ENCODE measurements at regions not wholly inside any gene's neighbourhood (a gene's known extent, or its start where the extent isn't known, plus 50 kb on each side); places are given as distances from the start of the nearest gene placed in this dataset.

DNA sequence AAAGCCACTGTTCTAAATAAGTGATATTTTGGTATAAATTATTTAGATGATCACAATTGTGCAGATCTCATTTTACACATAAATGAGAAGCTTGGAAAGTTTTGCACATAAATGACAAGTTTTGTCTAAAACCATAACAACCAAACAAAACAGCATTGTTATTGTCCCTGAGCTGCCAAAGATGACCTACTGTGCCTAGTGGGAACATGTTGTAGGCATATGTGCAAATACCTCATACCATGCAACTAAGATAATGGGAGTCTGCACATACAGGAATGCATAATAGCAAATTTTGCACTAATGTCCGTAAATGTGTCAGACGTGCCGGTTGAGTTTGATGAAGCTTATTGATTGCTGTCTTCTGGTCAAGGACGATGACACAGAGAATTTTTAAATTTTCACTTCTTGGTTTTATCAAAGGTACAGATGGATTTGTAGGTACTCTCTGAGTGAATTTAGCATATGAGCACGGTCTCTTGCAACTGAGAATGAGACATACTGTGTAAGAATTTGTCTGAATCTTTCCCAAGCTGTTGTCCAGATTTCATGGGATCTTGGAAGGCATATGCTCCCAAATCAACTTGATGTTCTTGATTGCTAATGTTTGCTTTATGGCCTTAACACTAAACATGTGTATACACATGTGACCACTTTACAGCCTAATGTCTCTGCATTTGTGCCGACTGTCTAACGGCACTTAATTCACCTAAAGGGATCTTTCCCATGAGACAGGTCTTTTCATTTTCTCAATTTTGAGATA is 1133.5 kb downstream of the FAT4 start:
- ChIA-PET POLR2A (no interaction called here), CTCF (ENCODE audit: low intra/inter-chr PET ratio, low total read pairs) (no interaction called here)
- H4K20me1 ChIP-seq (ENCODE audit: insufficient read depth, low read length) = no peaks in the 10 kb centered on the region
- no peak for DNase-seq (ENCODE audit: low spot score)
- BruUV-seq (replicated peaks) = no TSS peak
- intact Hi-C loops (cut with micrococcal nuclease; ENCODE audit: unreplicated experiment) (no loop called here), in situ Hi-C loops (cut with HindIII; ENCODE audit: extremely low pct_ligation_motif_present, low pct_unique_long_range_greater_than_20kb) (no loop called here)
- no peak overlapping the region for H2AFZ ChIP-seq (ENCODE audit: low read length)
- H3K27ac ChIP-seq (ENCODE audit: extremely low read length, insufficient read depth, low read length) = no peak overlapping the region
- ATAC-seq = no peak
- TF ChIP-seq IRF2 (CRISPR knock-in tag; IDR thresholded peaks at IDR 0.05) (no peak), ZNF674 (CRISPR knock-in tag; IDR thresholded peaks at IDR 0.05; ENCODE audit: low read depth) (no peak), ZNF552 (CRISPR knock-in tag; IDR thresholded peaks at IDR 0.05; ENCODE audit: borderline replicate concordance) (no peak), NFE2 (CRISPR knock-in tag; IDR thresholded peaks at IDR 0.05) (no peak)
- TF ChIP-seq, protein P1, sequence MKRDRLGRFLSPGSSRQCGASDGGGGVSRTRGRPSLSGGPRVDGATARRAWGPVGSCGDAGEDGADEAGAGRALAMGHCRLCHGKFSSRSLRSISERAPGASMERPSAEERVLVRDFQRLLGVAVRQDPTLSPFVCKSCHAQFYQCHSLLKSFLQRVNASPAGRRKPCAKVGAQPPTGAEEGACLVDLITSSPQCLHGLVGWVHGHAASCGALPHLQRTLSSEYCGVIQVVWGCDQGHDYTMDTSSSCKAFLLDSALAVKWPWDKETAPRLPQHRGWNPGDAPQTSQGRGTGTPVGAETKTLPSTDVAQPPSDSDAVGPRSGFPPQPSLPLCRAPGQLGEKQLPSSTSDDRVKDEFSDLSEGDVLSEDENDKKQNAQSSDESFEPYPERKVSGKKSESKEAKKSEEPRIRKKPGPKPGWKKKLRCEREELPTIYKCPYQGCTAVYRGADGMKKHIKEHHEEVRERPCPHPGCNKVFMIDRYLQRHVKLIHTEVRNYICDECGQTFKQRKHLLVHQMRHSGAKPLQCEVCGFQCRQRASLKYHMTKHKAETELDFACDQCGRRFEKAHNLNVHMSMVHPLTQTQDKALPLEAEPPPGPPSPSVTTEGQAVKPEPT (CRISPR knock-in tag; IDR thresholded peaks at IDR 0.05; ENCODE audit: low read depth) = no peak
- TF ChIP-seq, protein P2, sequence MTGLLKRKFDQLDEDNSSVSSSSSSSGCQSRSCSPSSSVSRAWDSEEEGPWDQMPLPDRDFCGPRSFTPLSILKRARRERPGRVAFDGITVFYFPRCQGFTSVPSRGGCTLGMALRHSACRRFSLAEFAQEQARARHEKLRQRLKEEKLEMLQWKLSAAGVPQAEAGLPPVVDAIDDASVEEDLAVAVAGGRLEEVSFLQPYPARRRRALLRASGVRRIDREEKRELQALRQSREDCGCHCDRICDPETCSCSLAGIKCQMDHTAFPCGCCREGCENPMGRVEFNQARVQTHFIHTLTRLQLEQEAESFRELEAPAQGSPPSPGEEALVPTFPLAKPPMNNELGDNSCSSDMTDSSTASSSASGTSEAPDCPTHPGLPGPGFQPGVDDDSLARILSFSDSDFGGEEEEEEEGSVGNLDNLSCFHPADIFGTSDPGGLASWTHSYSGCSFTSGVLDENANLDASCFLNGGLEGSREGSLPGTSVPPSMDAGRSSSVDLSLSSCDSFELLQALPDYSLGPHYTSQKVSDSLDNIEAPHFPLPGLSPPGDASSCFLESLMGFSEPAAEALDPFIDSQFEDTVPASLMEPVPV (CRISPR knock-in tag; IDR thresholded peaks at IDR 0.05) = no peak
- H3K79me2 ChIP-seq (ENCODE audit: insufficient read depth, low read length) = no peaks in the 10 kb centered on the region
- H3K9me3 ChIP-seq (ENCODE audit: low read length) = no peaks in the 10 kb centered on the region
- H3K4me2 ChIP-seq (ENCODE audit: low read depth, low read length) = no peak overlapping the region
- H3K4me1 ChIP-seq (ENCODE audit: insufficient read depth, low read length) = no peaks in the 10 kb centered on the region
- no peak for FAIRE-seq
- H3K27me3 ChIP-seq (ENCODE audit: control insufficient read depth in 1 of 2, insufficient read depth in 2 of 2, low read length in 2 of 2) = no peaks in the 10 kb centered on the region
- H3K9ac ChIP-seq (ENCODE audit: insufficient read depth, low read depth, low read length) = no peak overlapping the region
- H3K36me3 ChIP-seq (replicated peaks in 1 of 2; ENCODE audit: control insufficient read depth in 1 of 2, insufficient read depth in 2 of 2, low read length in 2 of 2) = no peaks in the 10 kb centered on the region
- H3K4me3 ChIP-seq (replicated peaks in 1 of 3; ENCODE audit: insufficient read depth in 1 of 3, low read depth in 2 of 3, low read length in 3 of 3) = no peak overlapping the region
- WGBS (ENCODE audit: low lambda C conversion rate) = 58% methylated on average over 7 of the region's 7 CpGs
